Gastrocnemius medialis (tissue), 4 donors: ENCODE measurements at regions not wholly inside any gene's neighbourhood (a gene's known extent, or its start where the extent isn't known, plus 50 kb on each side); places are given as distances from the start of the nearest gene placed in this dataset.

ENCODE experiments used
- ATAC-seq, 2 donors: fragments of 150-250 bp; one replicate each; pipeline ENCODE4 v1.9.1; 2016
- DNase-seq, 2 donors: peaks; one replicate each; pipeline ENCODE4 v3.0.0-alpha.2; 2019
- H3K27ac ChIP-seq, 4 donors: fragments of 200-600 bp; sonication (generic); 1 replicate in 1 of 4; 2 replicates in 3 of 4; pipeline ENCODE4 v1.5.1; 2016 to 2018; ENCODE audit warnings: mild to moderate bottlenecking in 2 of 4, moderate library complexity in 1 of 4
- H3K27me3 ChIP-seq, 3 donors: fragments of 200-600 bp; sonication (generic) in 2 of 3; 1 replicate in 1 of 3; 2 replicates in 2 of 3; pipeline versions ENCODE4 v1.5.1 to v1.6.0; 2016 to 2019; ENCODE audit warnings: mild to moderate bottlenecking in 1 of 3, moderate library complexity in 1 of 3
- H3K36me3 ChIP-seq, 2 donors: fragments of 200-600 bp; sonication (generic) in 1 of 2; one replicate each; pipeline ENCODE4 v1.5.1; 2017 to 2018
- H3K4me1 ChIP-seq, 2 donors: fragments of 200-600 bp; sonication (generic) in 1 of 2; one replicate each; pipeline ENCODE4 v1.5.1; 2016 to 2017; ENCODE audit warnings: mild to moderate bottlenecking in 2 of 2
- H3K4me3 ChIP-seq, 4 donors: fragments of 200-600 bp; sonication (generic) in 3 of 4; 1 replicate in 1 of 4; 2 replicates in 3 of 4; pipeline ENCODE4 v1.5.1; 2016 to 2019; ENCODE audit warnings: mild to moderate bottlenecking in 2 of 4
- H3K9me3 ChIP-seq, 3 donors: fragments of 200-600 bp; sonication (generic) in 2 of 3; 1 replicate in 1 of 3; 2 replicates in 2 of 3; pipeline ENCODE4 v1.5.1; 2016 to 2019
- POLR2A ChIP-seq, 2 donors: fragments of 450-650 bp; IDR thresholded peaks; one replicate each; pipeline ENCODE4 v1.6.1; 2017; ENCODE audit warnings: antibody characterized with exemption in 2 of 2, mild to moderate bottlenecking in 2 of 2, moderate library complexity in 2 of 2
- in situ Hi-C, 4 donors: fragments of 200-750 bp; cut with MboI; loops; one replicate each; pipeline versions ENCODE4 v1.15.0 to v1.8.0; 2017; ENCODE audit warnings: low sequenced_read_pairs in 4 of 4
- intact Hi-C: fragments of 100-400 bp; cut with DNase I; formaldehyde crosslinking; loops from one replicate; pipeline ENCODE4 v1.15.1; 2023; ENCODE audit warnings: low total_unique reads
- TF ChIP-seq, protein P1 (sequence below), 5 experiments: fragments of 450-650 bp in 3 of 5; fragments of 200-600 bp in 2 of 5; sonication (generic) in 2 of 5; IDR thresholded peaks in 4 of 5; conservative IDR thresholded peaks in 1 of 5; 1 replicate in 4 of 5; 2 replicates in 1 of 5; pipeline ENCODE4 v1.5.1; 2016 to 2019; ENCODE audit warnings: antibody characterized with exemption in 5 of 5, mild to moderate bottlenecking in 3 of 5, moderate library complexity in 3 of 5

DNA sequence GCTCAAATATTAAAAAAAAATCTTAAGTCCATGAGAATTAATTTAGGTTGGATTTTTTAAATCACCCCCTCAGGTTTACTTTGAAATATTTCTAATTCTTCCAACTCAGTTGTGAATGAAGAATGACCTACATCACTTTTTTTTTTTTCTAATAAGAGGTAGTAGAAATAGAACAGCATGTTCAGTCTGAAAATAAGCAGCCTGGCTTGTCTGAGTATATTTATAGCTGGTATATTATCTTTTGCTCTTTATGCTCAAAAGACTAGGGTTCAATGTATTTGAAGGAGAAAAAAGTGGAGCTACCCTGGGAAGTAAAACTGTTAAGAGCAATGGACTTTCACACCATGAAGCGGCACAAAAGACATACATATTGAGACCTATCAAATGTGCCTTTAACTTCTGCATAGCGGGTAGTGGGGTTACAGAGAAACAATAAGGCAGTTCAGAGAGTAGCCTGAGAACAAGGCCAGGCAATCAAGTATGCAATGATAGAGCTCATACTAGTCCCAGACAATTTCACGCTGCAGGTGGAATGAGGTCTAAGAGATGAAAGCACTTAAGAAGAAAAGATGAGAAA, 175.4 kb upstream of the CDH12 start:
- no peak overlapping the region for H3K4me3 ChIP-seq

DNA sequence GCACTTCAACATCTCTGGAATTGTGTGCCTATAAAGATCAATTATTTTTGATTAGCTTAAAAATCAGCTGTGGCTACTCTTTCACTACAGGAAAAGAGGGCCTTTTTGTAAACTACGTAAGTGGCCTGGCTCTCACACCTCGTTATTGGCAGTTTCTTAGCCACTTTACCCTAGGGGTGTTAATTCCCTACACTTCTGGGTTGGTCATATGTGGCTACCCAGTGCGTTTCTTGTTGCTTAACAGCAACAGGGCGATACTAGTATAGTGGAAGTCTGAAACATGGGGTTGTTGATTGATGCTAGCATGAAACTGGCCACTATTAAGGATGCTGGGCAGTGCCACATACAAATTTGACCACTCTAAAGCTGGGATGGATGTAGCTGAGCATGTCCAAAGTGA, 174.7 kb upstream of the CDH12 start:
- Histone ChIP-seq H3K27ac (no peak overlapping the region), H3K36me3 (no peaks in the 10 kb centered on the region), H3K9me3 (no peaks in the 10 kb centered on the region), H3K4me3 (no peak overlapping the region), H3K27me3 (no peaks in the 10 kb centered on the region), H3K4me1 (no peaks in the 10 kb centered on the region)
- TF ChIP-seq POLR2A (IDR thresholded peaks at IDR 0.05): no peak
- intact Hi-C loops: no loop called here
- DNase-seq (no peak), ATAC-seq (no peak)
- in situ Hi-C loops: no loop called here

More for the DNA sequence above, 175.4 kb upstream of the CDH12 start:
- Histone ChIP-seq H3K27me3 (no peaks in the 10 kb centered on the region), H3K36me3 (no peaks in the 10 kb centered on the region), H3K9me3 (no peaks in the 10 kb centered on the region), H3K4me1 (no peaks in the 10 kb centered on the region), H3K27ac (no peak overlapping the region)
- in situ Hi-C loops (no loop called here), intact Hi-C loops (no loop called here)
- ATAC-seq: no peak
- DNase-seq: no peak
- TF ChIP-seq, protein P1, sequence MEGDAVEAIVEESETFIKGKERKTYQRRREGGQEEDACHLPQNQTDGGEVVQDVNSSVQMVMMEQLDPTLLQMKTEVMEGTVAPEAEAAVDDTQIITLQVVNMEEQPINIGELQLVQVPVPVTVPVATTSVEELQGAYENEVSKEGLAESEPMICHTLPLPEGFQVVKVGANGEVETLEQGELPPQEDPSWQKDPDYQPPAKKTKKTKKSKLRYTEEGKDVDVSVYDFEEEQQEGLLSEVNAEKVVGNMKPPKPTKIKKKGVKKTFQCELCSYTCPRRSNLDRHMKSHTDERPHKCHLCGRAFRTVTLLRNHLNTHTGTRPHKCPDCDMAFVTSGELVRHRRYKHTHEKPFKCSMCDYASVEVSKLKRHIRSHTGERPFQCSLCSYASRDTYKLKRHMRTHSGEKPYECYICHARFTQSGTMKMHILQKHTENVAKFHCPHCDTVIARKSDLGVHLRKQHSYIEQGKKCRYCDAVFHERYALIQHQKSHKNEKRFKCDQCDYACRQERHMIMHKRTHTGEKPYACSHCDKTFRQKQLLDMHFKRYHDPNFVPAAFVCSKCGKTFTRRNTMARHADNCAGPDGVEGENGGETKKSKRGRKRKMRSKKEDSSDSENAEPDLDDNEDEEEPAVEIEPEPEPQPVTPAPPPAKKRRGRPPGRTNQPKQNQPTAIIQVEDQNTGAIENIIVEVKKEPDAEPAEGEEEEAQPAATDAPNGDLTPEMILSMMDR (IDR thresholded peaks at IDR 0.05 in 4 of 5, conservative IDR thresholded peaks at IDR 0.05 in 1 of 5): no peak
- TF ChIP-seq POLR2A (IDR thresholded peaks at IDR 0.05): no peak

DNA sequence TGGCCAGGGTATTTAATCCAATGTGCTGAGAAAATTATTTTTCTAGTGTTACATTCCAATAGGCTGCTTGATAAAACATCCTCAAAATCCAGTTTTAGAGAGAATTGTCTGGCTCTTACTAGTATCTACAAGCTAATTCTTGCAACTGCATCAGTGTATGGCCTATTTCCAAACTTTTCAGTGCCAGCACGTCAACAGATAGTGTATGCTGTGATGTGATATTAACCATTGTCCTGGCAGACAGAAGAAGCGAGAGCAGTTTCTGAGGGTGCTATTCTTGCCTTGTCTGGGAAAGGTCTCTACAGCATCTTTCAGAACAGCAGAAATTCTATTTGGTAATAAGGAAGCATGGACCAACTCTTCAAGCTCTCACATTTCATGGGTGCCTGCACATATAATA, 174.2 kb upstream of the CDH12 start:
- intact Hi-C loops (no loop called here), in situ Hi-C loops (no loop called here)
- no peak for TF ChIP-seq POLR2A (IDR thresholded peaks at IDR 0.05)
- no peak overlapping the region for H3K4me3 ChIP-seq
- no peaks in the 10 kb centered on the region for H3K27me3 ChIP-seq
- H3K27ac ChIP-seq: no peak overlapping the region
- no peaks in the 10 kb centered on the region for H3K36me3 ChIP-seq
- no peaks in the 10 kb centered on the region for H3K4me1 ChIP-seq
- ATAC-seq (no peak), DNase-seq (no peak)
- H3K9me3 ChIP-seq: no peaks in the 10 kb centered on the region

DNA sequence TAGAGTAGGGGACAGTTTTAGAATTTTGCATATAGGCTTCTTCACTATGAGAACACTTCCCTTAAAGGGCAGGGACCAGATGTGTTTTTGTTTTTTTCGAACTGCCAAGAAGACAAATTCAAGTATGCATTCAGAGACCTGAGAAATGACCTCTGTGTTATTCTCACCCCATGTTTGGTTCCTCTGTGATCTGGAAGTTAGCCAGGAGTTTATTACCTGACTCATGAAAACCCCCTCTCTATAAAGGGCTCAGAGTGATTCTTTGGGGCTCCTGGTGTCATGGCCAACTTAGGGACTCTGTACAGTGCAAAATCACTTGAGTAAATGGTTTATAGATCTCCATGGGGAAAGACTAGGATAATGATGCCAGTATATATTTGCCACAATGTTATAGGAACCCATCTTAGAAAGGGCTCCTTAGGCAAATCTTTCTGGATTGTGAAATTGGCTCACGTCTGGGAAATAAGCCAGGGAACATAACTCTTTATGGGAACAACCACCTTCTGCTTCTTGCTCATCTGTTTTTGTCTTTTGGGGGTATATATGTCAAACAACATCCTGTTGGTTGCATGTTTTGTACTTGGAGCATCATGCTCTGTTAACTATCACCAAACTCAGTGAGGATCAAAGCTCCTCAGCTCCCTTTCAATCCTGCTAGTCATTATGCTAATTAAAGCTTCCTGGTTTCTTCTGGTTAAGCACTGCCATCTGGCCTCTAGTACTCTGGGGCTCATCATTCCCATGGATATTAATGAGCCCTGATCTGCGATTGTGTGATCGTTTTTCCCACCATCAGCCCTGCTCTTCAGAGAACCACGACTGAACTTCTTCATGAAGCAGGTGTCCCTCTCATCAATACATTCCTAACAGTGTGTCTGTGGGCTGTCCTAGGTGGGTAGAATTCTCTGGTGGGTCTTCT, 173.4 kb upstream of the CDH12 start:
- Histone ChIP-seq H3K36me3 (no peaks in the 10 kb centered on the region), H3K9me3 (no peaks in the 10 kb centered on the region), H3K4me1 (no peaks in the 10 kb centered on the region), H3K27me3 (no peaks in the 10 kb centered on the region), H3K4me3 (no peak overlapping the region), H3K27ac (no peak overlapping the region)
- intact Hi-C loops: no loop called here
- in situ Hi-C loops: no loop called here
- no peak for ATAC-seq
- TF ChIP-seq POLR2A (IDR thresholded peaks at IDR 0.05): no peak
- TF ChIP-seq, protein P1 (IDR thresholded peaks at IDR 0.05 in 4 of 5, conservative IDR thresholded peaks at IDR 0.05 in 1 of 5): no peak
- no peak for DNase-seq

DNA sequence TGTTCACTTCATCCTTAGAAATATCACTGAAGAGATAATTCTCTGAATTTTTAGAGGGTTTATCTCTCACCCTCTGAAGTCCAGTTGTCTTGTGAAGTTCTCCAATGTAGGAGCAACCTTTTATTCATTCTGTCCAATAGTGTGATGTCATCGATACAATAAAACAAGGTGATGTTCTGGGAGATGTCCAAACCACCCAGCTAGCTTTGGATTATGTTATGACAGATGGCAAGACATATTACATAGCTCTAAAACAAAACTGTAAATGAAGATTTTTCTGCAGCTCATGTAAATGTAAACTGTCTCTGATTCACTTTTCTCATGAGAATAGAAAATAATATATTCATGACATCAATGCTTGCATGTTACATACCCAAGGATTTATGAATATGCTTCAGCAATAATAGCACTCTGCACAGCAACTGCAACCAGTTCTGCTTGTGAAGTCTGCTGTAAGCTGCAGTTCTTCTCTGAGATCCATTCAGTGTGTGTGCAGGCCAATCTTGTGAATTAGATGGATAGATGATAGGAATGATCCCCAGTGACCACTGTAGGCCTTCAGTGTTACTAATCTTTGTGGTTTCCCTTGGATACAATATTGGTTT, 172.6 kb upstream of the CDH12 start:
- no peak overlapping the region for H3K4me3 ChIP-seq
- no peaks in the 10 kb centered on the region for H3K4me1 ChIP-seq
- no peak for ATAC-seq
- no peak for TF ChIP-seq POLR2A (IDR thresholded peaks at IDR 0.05)
- TF ChIP-seq, protein P1 (IDR thresholded peaks at IDR 0.05 in 4 of 5, conservative IDR thresholded peaks at IDR 0.05 in 1 of 5): no peak
- H3K27ac ChIP-seq: no peak overlapping the region
- DNase-seq: no peak
- intact Hi-C loops: no loop called here
- no peaks in the 10 kb centered on the region for H3K36me3 ChIP-seq
- in situ Hi-C loops: no loop called here
- H3K27me3 ChIP-seq: no peaks in the 10 kb centered on the region
- no peaks in the 10 kb centered on the region for H3K9me3 ChIP-seq
